ENCODE measurements at regions not wholly inside any gene's neighbourhood (a gene's known extent, or its start where the extent isn't known, plus 50 kb on each side); places are given as distances from the start of the nearest gene placed in this dataset.

DNA sequence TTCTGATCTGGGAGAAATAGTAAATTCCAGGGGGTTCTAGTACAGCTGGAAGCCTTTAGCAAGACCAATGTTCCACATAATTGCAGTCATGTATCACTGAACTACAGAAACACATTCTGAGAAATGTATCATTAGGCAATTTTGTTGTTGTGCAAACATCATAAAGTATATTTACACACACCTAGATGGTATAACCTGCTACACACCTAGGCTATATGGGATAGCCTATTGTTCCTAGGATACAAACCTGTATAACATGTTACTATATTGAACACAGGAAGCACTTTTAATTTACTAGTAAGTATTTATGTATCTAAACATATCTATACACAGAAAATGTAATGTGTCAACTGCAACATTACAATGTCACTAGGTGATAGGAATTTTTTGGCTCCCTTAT, 525.9 kb upstream of the NRSN1 start:
- no peak for FAIRE-seq
- intact Hi-C loops (cut with micrococcal nuclease) = no loop called here

More for the DNA sequence above, 525.9 kb upstream of the NRSN1 start:
- CTCF ChIA-PET = no interaction called here
- no peaks in the 10 kb centered on the region for H3K9me3 ChIP-seq (replicated peaks; ENCODE audit: control insufficient read depth, insufficient read depth, low read length)
- no TSS peak for BruUV-seq (replicated peaks)
- H3K36me3 ChIP-seq (ENCODE audit: control insufficient read depth in 2 of 2, extremely low read depth in 1 of 2, insufficient read depth in 2 of 2, low read length in 2 of 2) = no peaks in the 10 kb centered on the region
- TF ChIP-seq MYC (IDR thresholded peaks at IDR 0.05; ENCODE audit: low read depth, low read length) = no peak
- no peak for TF ChIP-seq POLR2AphosphoS5 (IDR thresholded peaks at IDR 0.05; ENCODE audit: insufficient read depth, low read depth, low read length)
- no peak for TF ChIP-seq POLR2A (IDR thresholded peaks at IDR 0.05; ENCODE audit: low read depth, low read length)
- no peak for TF ChIP-seq GATA2 (IDR thresholded peaks at IDR 0.05; ENCODE audit: insufficient read depth, insufficient read length, low read depth, low read length)
- TF ChIP-seq MAX (IDR thresholded peaks at IDR 0.05; ENCODE audit: insufficient read depth, insufficient read length) = no peak
- TF ChIP-seq EZH2 (IDR thresholded peaks at IDR 0.05; ENCODE audit: borderline replicate concordance, low read depth, low read length, severe bottlenecking) = no peak
- no peak for TF ChIP-seq CTCF (IDR thresholded peaks at IDR 0.05; ENCODE audit: extremely low read depth in 1 of 2, insufficient read depth in 1 of 2, low read depth in 1 of 2, low read length in 2 of 2)
- TF ChIP-seq JUN (IDR thresholded peaks at IDR 0.05; ENCODE audit: borderline replicate concordance, insufficient read depth, insufficient read length, low read depth) = no peak
- TF ChIP-seq FOS (IDR thresholded peaks at IDR 0.05; ENCODE audit: borderline replicate concordance, insufficient read depth, low read length) = no peak
- H3K9ac ChIP-seq (replicated peaks; ENCODE audit: extremely low read depth, insufficient read depth, low read length) = no peak overlapping the region
- no peaks in the 10 kb centered on the region for H3K27me3 ChIP-seq (ENCODE audit: control insufficient read depth in 2 of 2, insufficient read depth in 2 of 2, low read length in 2 of 2)
- POLR2A ChIA-PET = no interaction called here
- no peak overlapping the region for H2AFZ ChIP-seq (ENCODE audit: low read depth, low read length)
- H3K4me3 ChIP-seq (replicated peaks in 1 of 3; ENCODE audit: insufficient read depth in 1 of 3, low read depth in 1 of 3, low read length in 3 of 3) = no peak overlapping the region
- H3K27ac ChIP-seq (ENCODE audit: insufficient read depth, low read depth, low read length) = no peak overlapping the region
- H3K9me1 ChIP-seq (replicated peaks; ENCODE audit: control insufficient read depth, extremely low read depth, insufficient read depth, low read length) = no peaks in the 10 kb centered on the region
- H3K4me2 ChIP-seq (ENCODE audit: insufficient read depth, low read length) = no peak overlapping the region
- dilution Hi-C loops (cut with MboI; ENCODE audit: extremely low pct_ligation_motif_present, low sequenced_read_pairs) = no loop called here
- H3K4me1 ChIP-seq (ENCODE audit: control insufficient read depth, extremely low read depth, insufficient read depth, low read length) = no peaks in the 10 kb centered on the region
- no peaks in the 10 kb centered on the region for H3K79me2 ChIP-seq (ENCODE audit: control insufficient read depth, insufficient read depth, low read length)
- DNase-seq (ENCODE audit: low read depth, low spot score) = no peak
- no peaks in the 10 kb centered on the region for H4K20me1 ChIP-seq (replicated peaks; ENCODE audit: control insufficient read depth, extremely low read depth, insufficient read depth, low read length)
